ENCODE measurements at regions not wholly inside any gene's neighbourhood (a gene's known extent, or its start where the extent isn't known, plus 50 kb on each side); places are given as distances from the start of the nearest gene placed in this dataset.
A peak's percentile ranks its signal among the peaks of the same experiment; 100 is the strongest.

GRCh38 chr20:24823176-24823784 lies 125.8 kb upstream of the CST7 start:
- TF ChIP-seq CTCF (IDR thresholded peaks at IDR 0.05): no peak
- no peak overlapping the region for H3K4me3 ChIP-seq
- intact Hi-C loops (cut with DNase I): no loop called here
- no peaks in the 10 kb centered on the region for H3K9me3 ChIP-seq
- no peaks in the 10 kb centered on the region for H3K27me3 ChIP-seq
- no peaks in the 10 kb centered on the region for H3K4me1 ChIP-seq
- no peaks in the 10 kb centered on the region for H3K36me3 ChIP-seq
- DNase-seq (ENCODE audit: low spot score in 2 of 2): no peak
- H3K27ac ChIP-seq: no peak overlapping the region

GRCh38 chr20:24823989-24824693 lies 124.9 kb upstream of the CST7 start:
- Histone ChIP-seq H3K9me3 (no peaks in the 10 kb centered on the region), H3K27ac (no peak overlapping the region), H3K4me3 (no peak overlapping the region), H3K27me3 (no peaks in the 10 kb centered on the region), H3K36me3 (no peaks in the 10 kb centered on the region), H3K4me1 (no peaks in the 10 kb centered on the region)
- intact Hi-C loops (cut with DNase I): no loop called here
- DNase-seq (ENCODE audit: low spot score in 2 of 2): peak in 1 of 2 donors; percentile 37
- TF ChIP-seq CTCF (IDR thresholded peaks at IDR 0.05): no peak

- no peaks in the 10 kb centered on the region for H3K27me3 ChIP-seq
- no peaks in the 10 kb centered on the region for H3K36me3 ChIP-seq
- H3K4me1 ChIP-seq: no peaks in the 10 kb centered on the region
- no peaks in the 10 kb centered on the region for H3K9me3 ChIP-seq
- DNase-seq (ENCODE audit: low spot score in 2 of 2): no peak
- H3K27ac ChIP-seq: no peak overlapping the region
- intact Hi-C loops (cut with DNase I): no loop called here
- no peak for TF ChIP-seq CTCF (IDR thresholded peaks at IDR 0.05)
- no peak overlapping the region for H3K4me3 ChIP-seq
Measured at GRCh38 chr20:24825591-24825990, 123.5 kb upstream of the CST7 start.

- no peak overlapping the region for H3K27ac ChIP-seq
- H3K27me3 ChIP-seq: no peaks in the 10 kb centered on the region
- no peak for TF ChIP-seq CTCF (IDR thresholded peaks at IDR 0.05)
- no peaks in the 10 kb centered on the region for H3K4me1 ChIP-seq
- no peaks in the 10 kb centered on the region for H3K9me3 ChIP-seq
- intact Hi-C loops (cut with DNase I): no loop called here
- no peaks in the 10 kb centered on the region for H3K36me3 ChIP-seq
- DNase-seq (ENCODE audit: low spot score in 2 of 2): no peak
- H3K4me3 ChIP-seq: no peak overlapping the region
Measured at GRCh38 chr20:24827603-24828295, 121.3 kb upstream of the CST7 start.

GRCh38 chr20:24828992-24829648 lies 119.9 kb upstream of the CST7 start:
- Histone ChIP-seq H3K36me3 (no peaks in the 10 kb centered on the region), H3K9me3 (no peaks in the 10 kb centered on the region), H3K27me3 (no peaks in the 10 kb centered on the region), H3K4me1 (no peaks in the 10 kb centered on the region), H3K4me3 (no peak overlapping the region), H3K27ac (no peak overlapping the region)
- TF ChIP-seq CTCF (IDR thresholded peaks at IDR 0.05): no peak
- no peak for DNase-seq (ENCODE audit: low spot score in 2 of 2)
- intact Hi-C loops (cut with DNase I): no loop called here
